Liver (tissue), 3 donors: ENCODE measurements at regions not wholly inside any gene's neighbourhood (a gene's known extent, or its start where the extent isn't known, plus 50 kb on each side); places are given as distances from the start of the nearest gene placed in this dataset.

Experiments
- CTCF ChIP-seq: fragments of 150-350 bp; IDR thresholded peaks from 2 replicates; pipeline ENCODE4 v1.5.1; 2017; ENCODE audit warnings: improper control_type of control experiment, low read depth, low read length; ENCODE audit not compliant: missing input control
- EGR1 ChIP-seq, 2 donors: IDR thresholded peaks; 2 replicates each; pipeline ENCODE4 v1.6.1; 2016 to 2018; ENCODE audit warnings: antibody characterized with exemption in 2 of 2, low read depth in 2 of 2
- YY1 ChIP-seq: IDR thresholded peaks from 2 replicates; pipeline ENCODE4 v1.6.1; 2016; ENCODE audit warnings: antibody characterized with exemption, mild to moderate bottlenecking
- TF ChIP-seq, protein P1 (sequence below): IDR thresholded peaks from 2 replicates; pipeline ENCODE4 v1.6.1; 2016; ENCODE audit warnings: antibody characterized with exemption, mild to moderate bottlenecking
- TF ChIP-seq, protein P2 (sequence below): IDR thresholded peaks from 2 replicates; pipeline ENCODE4 v1.6.1; 2016; ENCODE audit warnings: antibody characterized with exemption
- donor health status: healthy.
- donor health status: healthy.

GRCh38 chr14:88937706-88938105, 113.3 kb downstream of the TTC8 start:
- TF ChIP-seq CTCF: no peak
- TF ChIP-seq, protein P1, sequence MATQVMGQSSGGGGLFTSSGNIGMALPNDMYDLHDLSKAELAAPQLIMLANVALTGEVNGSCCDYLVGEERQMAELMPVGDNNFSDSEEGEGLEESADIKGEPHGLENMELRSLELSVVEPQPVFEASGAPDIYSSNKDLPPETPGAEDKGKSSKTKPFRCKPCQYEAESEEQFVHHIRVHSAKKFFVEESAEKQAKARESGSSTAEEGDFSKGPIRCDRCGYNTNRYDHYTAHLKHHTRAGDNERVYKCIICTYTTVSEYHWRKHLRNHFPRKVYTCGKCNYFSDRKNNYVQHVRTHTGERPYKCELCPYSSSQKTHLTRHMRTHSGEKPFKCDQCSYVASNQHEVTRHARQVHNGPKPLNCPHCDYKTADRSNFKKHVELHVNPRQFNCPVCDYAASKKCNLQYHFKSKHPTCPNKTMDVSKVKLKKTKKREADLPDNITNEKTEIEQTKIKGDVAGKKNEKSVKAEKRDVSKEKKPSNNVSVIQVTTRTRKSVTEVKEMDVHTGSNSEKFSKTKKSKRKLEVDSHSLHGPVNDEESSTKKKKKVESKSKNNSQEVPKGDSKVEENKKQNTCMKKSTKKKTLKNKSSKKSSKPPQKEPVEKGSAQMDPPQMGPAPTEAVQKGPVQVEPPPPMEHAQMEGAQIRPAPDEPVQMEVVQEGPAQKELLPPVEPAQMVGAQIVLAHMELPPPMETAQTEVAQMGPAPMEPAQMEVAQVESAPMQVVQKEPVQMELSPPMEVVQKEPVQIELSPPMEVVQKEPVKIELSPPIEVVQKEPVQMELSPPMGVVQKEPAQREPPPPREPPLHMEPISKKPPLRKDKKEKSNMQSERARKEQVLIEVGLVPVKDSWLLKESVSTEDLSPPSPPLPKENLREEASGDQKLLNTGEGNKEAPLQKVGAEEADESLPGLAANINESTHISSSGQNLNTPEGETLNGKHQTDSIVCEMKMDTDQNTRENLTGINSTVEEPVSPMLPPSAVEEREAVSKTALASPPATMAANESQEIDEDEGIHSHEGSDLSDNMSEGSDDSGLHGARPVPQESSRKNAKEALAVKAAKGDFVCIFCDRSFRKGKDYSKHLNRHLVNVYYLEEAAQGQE: no peak
- TF ChIP-seq, protein P2, sequence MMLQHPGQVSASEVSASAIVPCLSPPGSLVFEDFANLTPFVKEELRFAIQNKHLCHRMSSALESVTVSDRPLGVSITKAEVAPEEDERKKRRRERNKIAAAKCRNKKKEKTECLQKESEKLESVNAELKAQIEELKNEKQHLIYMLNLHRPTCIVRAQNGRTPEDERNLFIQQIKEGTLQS: no peak
- TF ChIP-seq YY1: no peak
- no peak for TF ChIP-seq EGR1 (IDR thresholded peaks at IDR 0.05; ENCODE audit: low read depth in 2 of 2)
